ENCODE measurements at regions not wholly inside any gene's neighbourhood (a gene's known extent, or its start where the extent isn't known, plus 50 kb on each side); places are given as distances from the start of the nearest gene placed in this dataset.

DNA sequence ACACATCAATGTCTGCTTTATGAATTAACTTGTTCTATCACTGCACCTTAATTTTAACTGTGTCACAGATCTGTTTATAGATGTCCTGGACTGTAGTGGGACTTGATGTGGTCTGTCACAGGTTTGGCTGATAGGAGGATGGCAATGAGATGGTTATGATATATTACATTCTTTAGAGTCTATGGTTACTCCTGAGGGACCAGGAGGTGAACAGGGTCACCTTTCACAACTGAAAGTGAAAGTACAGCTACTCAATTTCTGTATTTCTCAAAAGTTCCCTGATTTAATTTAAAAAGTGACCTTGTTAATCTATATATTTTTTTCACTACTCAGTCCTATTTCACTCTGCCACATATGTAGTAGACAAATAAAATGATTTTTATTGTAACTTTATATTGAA is 1284.1 kb upstream of the GYPC start:
- Histone ChIP-seq H3K4me2 (no peak overlapping the region), H3K27me3 (ENCODE audit: insufficient read depth) (no peaks in the 10 kb centered on the region), H3K4me3 (no peak overlapping the region), H4K20me1 (replicated peaks; ENCODE audit: insufficient read depth) (no peaks in the 10 kb centered on the region), H3K79me2 (replicated peaks; ENCODE audit: insufficient read depth) (no peaks in the 10 kb centered on the region), H3F3A (replicated peaks; ENCODE audit: low read depth) (no peaks in the 10 kb centered on the region), H3K4me1 (ENCODE audit: insufficient read depth) (no peaks in the 10 kb centered on the region), H3K27ac (ENCODE audit: low read depth) (no peak overlapping the region), H3K9me2 (ENCODE audit: insufficient read depth) (peaks cover 3% of the 10 kb centered on the region; the same call in 1 of the 2 replicates), H3K36me3 (ENCODE audit: insufficient read depth) (no peaks in the 10 kb centered on the region), H2AFZ (no peak overlapping the region)
- no peak for ATAC-seq
- no peak for DNase-seq (ENCODE audit: low spot score)
- Mint-ChIP-seq H3K4me1 (no peaks in the 10 kb centered on the region), H3K4me3 (no peak overlapping the region), H3K27me3 (ENCODE audit: insufficient read depth, low read depth, poor library complexity) (no peaks in the 10 kb centered on the region), H3K36me3 (ENCODE audit: low read depth) (no peaks in the 10 kb centered on the region), H3K27ac (no peak overlapping the region), H3K9me3 (0 out of 3 replicates have a peak, but pooled peaks cover 2% of the 10 kb centered on the region)
- no peak for TF ChIP-seq ZNF114 (CRISPR knock-in tag; IDR thresholded peaks at IDR 0.05)

DNA sequence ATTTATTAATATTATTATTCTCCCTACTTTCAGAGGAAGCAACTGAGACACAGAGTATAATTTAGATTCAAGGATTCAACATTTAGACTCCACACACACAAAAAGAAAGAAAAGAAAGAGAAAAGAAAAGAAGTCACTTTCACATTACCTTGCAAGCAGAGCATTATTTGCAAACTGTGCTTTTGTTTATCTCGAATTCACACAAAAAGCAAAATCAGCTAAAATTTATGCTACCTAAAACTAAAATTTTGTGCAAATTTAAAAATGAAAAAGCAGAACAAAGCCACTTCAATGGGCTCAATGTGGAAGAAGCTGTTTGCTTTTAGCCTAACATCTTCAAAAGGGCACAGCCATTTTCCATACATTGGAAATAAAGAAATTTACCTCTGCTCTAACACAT is 1282.7 kb upstream of the GYPC start:
- Histone ChIP-seq H3K9me2 (ENCODE audit: insufficient read depth) (peaks cover under 1% of the 10 kb centered on the region; the same call in 1 of the 2 replicates), H2AFZ (no peak overlapping the region; the same call in 1 of the 2 replicates), H3F3A (replicated peaks; ENCODE audit: low read depth) (no peaks in the 10 kb centered on the region), H3K4me1 (ENCODE audit: insufficient read depth) (no peaks in the 10 kb centered on the region), H3K4me3 (no peak overlapping the region), H4K20me1 (replicated peaks; ENCODE audit: insufficient read depth) (no peaks in the 10 kb centered on the region), H3K27ac (ENCODE audit: low read depth) (no peak overlapping the region), H3K27me3 (ENCODE audit: insufficient read depth) (no peaks in the 10 kb centered on the region), H3K79me2 (replicated peaks; ENCODE audit: insufficient read depth) (no peaks in the 10 kb centered on the region), H3K36me3 (ENCODE audit: insufficient read depth) (no peaks in the 10 kb centered on the region), H3K4me2 (no peak overlapping the region)
- Mint-ChIP-seq H3K4me1 (no peaks in the 10 kb centered on the region), H3K27me3 (ENCODE audit: insufficient read depth, low read depth, poor library complexity) (no peaks in the 10 kb centered on the region), H3K4me3 (no peak overlapping the region), H3K36me3 (ENCODE audit: low read depth) (no peaks in the 10 kb centered on the region), H3K27ac (no peak overlapping the region), H3K9me3 (0 out of 3 replicates have a peak, but pooled peaks cover 2% of the 10 kb centered on the region)
- ATAC-seq (no peak), DNase-seq (ENCODE audit: low spot score) (no peak)
- TF ChIP-seq, protein P1, sequence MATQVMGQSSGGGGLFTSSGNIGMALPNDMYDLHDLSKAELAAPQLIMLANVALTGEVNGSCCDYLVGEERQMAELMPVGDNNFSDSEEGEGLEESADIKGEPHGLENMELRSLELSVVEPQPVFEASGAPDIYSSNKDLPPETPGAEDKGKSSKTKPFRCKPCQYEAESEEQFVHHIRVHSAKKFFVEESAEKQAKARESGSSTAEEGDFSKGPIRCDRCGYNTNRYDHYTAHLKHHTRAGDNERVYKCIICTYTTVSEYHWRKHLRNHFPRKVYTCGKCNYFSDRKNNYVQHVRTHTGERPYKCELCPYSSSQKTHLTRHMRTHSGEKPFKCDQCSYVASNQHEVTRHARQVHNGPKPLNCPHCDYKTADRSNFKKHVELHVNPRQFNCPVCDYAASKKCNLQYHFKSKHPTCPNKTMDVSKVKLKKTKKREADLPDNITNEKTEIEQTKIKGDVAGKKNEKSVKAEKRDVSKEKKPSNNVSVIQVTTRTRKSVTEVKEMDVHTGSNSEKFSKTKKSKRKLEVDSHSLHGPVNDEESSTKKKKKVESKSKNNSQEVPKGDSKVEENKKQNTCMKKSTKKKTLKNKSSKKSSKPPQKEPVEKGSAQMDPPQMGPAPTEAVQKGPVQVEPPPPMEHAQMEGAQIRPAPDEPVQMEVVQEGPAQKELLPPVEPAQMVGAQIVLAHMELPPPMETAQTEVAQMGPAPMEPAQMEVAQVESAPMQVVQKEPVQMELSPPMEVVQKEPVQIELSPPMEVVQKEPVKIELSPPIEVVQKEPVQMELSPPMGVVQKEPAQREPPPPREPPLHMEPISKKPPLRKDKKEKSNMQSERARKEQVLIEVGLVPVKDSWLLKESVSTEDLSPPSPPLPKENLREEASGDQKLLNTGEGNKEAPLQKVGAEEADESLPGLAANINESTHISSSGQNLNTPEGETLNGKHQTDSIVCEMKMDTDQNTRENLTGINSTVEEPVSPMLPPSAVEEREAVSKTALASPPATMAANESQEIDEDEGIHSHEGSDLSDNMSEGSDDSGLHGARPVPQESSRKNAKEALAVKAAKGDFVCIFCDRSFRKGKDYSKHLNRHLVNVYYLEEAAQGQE (IDR thresholded peaks at IDR 0.05; ENCODE audit: unreplicated experiment), result no peak
- TF ChIP-seq, protein P2, sequence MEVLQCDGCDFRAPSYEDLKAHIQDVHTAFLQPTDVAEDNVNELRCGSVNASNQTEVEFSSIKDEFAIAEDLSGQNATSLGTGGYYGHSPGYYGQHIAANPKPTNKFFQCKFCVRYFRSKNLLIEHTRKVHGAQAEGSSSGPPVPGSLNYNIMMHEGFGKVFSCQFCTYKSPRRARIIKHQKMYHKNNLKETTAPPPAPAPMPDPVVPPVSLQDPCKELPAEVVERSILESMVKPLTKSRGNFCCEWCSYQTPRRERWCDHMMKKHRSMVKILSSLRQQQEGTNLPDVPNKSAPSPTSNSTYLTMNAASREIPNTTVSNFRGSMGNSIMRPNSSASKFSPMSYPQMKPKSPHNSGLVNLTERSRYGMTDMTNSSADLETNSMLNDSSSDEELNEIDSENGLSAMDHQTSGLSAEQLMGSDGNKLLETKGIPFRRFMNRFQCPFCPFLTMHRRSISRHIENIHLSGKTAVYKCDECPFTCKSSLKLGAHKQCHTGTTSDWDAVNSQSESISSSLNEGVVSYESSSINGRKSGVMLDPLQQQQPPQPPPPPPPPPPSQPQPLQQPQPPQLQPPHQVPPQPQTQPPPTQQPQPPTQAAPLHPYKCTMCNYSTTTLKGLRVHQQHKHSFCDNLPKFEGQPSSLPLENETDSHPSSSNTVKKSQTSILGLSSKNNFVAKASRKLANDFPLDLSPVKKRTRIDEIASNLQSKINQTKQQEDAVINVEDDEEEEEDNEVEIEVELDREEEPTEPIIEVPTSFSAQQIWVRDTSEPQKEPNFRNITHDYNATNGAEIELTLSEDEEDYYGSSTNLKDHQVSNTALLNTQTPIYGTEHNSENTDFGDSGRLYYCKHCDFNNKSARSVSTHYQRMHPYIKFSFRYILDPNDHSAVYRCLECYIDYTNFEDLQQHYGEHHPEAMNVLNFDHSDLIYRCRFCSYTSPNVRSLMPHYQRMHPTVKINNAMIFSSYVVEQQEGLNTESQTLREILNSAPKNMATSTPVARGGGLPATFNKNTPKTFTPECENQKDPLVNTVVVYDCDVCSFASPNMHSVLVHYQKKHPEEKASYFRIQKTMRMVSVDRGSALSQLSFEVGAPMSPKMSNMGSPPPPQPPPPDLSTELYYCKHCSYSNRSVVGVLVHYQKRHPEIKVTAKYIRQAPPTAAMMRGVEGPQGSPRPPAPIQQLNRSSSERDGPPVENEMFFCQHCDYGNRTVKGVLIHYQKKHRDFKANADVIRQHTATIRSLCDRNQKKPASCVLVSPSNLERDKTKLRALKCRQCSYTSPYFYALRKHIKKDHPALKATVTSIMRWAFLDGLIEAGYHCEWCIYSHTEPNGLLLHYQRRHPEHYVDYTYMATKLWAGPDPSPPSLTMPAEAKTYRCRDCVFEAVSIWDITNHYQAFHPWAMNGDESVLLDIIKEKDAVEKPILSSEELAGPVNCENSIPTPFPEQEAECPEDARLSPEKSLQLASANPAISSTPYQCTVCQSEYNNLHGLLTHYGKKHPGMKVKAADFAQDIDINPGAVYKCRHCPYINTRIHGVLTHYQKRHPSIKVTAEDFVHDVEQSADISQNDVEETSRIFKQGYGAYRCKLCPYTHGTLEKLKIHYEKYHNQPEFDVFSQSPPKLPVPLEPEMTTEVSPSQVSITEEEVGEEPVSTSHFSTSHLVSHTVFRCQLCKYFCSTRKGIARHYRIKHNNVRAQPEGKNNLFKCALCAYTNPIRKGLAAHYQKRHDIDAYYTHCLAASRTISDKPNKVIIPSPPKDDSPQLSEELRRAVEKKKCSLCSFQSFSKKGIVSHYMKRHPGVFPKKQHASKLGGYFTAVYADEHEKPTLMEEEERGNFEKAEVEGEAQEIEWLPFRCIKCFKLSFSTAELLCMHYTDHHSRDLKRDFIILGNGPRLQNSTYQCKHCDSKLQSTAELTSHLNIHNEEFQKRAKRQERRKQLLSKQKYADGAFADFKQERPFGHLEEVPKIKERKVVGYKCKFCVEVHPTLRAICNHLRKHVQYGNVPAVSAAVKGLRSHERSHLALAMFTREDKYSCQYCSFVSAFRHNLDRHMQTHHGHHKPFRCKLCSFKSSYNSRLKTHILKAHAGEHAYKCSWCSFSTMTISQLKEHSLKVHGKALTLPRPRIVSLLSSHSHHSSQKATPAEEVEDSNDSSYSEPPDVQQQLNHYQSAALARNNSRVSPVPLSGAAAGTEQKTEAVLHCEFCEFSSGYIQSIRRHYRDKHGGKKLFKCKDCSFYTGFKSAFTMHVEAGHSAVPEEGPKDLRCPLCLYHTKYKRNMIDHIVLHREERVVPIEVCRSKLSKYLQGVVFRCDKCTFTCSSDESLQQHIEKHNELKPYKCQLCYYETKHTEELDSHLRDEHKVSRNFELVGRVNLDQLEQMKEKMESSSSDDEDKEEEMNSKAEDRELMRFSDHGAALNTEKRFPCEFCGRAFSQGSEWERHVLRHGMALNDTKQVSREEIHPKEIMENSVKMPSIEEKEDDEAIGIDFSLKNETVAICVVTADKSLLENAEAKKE (CRISPR knock-in tag; IDR thresholded peaks at IDR 0.05), result no peak
- TF ChIP-seq CREB1 (CRISPR knock-in tag; IDR thresholded peaks at IDR 0.05; ENCODE audit: low read depth) (no peak), ZNF331 (CRISPR knock-in tag; IDR thresholded peaks at IDR 0.05; ENCODE audit: low read depth) (no peak), EZH2phosphoT487 (IDR thresholded peaks at IDR 0.05; ENCODE audit: unreplicated experiment) (no peak), ZNF114 (CRISPR knock-in tag; IDR thresholded peaks at IDR 0.05) (no peak), NANOG (IDR thresholded peaks at IDR 0.05; ENCODE audit: borderline replicate concordance) (no peak), JUNB (IDR thresholded peaks at IDR 0.05; ENCODE audit: unreplicated experiment) (no peak)
- TF ChIP-seq, protein P3, sequence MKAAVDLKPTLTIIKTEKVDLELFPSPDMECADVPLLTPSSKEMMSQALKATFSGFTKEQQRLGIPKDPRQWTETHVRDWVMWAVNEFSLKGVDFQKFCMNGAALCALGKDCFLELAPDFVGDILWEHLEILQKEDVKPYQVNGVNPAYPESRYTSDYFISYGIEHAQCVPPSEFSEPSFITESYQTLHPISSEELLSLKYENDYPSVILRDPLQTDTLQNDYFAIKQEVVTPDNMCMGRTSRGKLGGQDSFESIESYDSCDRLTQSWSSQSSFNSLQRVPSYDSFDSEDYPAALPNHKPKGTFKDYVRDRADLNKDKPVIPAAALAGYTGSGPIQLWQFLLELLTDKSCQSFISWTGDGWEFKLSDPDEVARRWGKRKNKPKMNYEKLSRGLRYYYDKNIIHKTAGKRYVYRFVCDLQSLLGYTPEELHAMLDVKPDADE (IDR thresholded peaks at IDR 0.05), result no peak
- TF ChIP-seq, protein P4, sequence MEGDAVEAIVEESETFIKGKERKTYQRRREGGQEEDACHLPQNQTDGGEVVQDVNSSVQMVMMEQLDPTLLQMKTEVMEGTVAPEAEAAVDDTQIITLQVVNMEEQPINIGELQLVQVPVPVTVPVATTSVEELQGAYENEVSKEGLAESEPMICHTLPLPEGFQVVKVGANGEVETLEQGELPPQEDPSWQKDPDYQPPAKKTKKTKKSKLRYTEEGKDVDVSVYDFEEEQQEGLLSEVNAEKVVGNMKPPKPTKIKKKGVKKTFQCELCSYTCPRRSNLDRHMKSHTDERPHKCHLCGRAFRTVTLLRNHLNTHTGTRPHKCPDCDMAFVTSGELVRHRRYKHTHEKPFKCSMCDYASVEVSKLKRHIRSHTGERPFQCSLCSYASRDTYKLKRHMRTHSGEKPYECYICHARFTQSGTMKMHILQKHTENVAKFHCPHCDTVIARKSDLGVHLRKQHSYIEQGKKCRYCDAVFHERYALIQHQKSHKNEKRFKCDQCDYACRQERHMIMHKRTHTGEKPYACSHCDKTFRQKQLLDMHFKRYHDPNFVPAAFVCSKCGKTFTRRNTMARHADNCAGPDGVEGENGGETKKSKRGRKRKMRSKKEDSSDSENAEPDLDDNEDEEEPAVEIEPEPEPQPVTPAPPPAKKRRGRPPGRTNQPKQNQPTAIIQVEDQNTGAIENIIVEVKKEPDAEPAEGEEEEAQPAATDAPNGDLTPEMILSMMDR (conservative IDR thresholded peaks at IDR 0.05; ENCODE audit: low read depth in 2 of 2), result no peak
